ENCODE measurements at regions not wholly inside any gene's neighbourhood (a gene's known extent, or its start where the extent isn't known, plus 50 kb on each side); places are given as distances from the start of the nearest gene placed in this dataset.
"Not testable (repeated sequence)": the region's sequence is repeated elsewhere in the genome, so short reads cannot be mapped to it uniquely, and the experiment has no call there.

DNA sequence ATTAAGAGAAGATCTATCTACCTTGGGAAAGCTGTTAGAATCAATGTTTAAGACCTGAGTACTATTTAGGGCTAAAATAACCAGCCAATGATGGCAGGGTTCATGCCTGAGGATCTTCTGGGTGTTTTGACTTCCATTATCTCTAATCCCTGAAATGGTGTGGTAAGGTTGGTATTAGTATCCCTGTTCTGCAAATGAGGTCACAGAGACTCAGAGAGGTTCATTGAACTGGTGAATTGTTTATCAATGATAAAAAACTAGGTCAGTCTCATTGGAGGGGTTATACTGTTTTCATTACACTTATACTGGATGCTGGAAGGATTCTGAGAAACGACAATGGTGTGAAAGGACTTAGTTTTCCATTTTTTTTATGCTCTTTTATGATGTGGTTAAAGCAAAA, 264.8 kb downstream of the KLF5 start:
- DNase-seq, result no peak

- DNase-seq, result no peak
Observed at GRCh38 chr13:73321043-73321442, 262.2 kb downstream of the KLF5 start.

- no peak for DNase-seq
Observed at GRCh38 chr13:73317140-73317539, 258.3 kb downstream of the KLF5 start.

- DNase-seq, result no peak
Observed at GRCh38 chr13:73310366-73310765, 251.6 kb downstream of the KLF5 start.

DNA sequence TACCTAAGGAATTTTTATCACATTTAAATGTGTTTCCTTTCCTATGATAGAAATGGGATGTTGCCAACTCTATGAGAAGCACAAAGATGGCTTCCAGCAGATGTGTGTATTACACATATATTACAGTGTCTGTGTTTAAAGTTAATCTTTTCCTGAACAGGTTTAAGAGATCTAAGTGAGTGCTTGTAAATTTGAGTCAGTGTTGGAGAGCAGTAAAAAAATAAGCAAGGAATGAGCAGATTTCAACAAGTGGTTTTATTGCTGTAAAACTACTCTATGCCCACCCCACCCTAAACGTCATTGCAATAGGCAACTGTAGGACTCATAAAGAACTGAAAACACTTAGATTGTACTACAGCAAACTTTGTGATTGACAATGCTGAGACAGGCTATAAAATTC, 248.7 kb downstream of the KLF5 start:
- DNase-seq, result no peak

GRCh38 chr13:73306688-73307087, 247.9 kb downstream of the KLF5 start:
- no peak for DNase-seq

- DNase-seq, result no peak
Observed at GRCh38 chr13:73304442-73304841, 245.6 kb downstream of the KLF5 start.

DNA sequence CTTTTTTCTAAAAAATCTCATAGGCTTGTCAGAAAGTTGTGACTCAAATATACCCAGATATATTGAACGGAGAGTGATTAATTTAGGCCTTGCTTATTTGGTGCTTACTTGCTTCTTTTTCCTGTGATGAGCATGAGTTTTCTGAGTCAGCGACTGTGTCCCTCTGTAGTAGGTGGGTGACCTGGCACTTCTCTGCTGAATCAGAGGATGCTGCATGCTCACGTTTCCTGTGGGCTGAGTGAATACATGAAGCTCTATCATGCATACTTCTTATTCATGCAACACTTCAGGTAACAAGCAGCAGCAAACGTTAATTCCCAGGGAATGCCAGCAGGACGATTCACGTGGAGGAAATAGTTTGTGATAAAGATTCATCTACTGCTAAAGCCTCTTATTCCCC, 245.0 kb downstream of the KLF5 start:
- no peak for DNase-seq

- not testable (repeated sequence) for DNase-seq
Observed at GRCh38 chr13:73301622-73302021, 242.8 kb downstream of the KLF5 start.

DNA sequence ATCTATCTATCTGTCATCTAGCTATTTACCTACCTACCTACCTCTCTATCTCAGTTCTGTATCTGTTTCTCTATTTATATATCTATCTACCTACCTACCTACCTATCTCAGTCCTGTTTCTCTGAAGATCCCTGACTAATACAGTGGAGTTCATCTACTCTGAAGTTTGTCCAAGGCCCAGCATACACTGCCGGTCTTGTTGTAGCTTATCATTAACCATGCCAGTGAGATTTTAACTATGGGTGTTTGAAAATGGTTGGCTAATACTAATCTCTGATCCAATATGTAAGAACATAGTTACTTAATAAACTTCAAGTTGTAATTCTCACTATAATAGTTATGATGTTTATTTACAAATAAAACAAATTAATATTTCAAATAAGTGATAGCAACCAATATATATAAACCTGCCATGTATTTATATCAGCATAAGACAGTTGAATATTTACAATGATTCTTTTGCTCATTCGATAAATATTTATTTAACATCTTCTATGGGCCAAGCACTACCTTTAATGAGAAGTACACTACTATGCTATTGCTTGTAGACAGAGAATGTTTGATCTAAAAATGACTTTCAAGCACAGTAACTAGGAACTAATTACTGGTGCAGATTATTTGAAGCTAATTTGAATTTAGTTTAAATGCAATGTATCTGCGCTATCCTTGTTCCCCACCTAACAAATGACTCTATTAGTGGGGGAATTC, 242.1 kb downstream of the KLF5 start:
- DNase-seq, result no peak

GRCh38 chr13:73299787-73300186, 241.0 kb downstream of the KLF5 start:
- DNase-seq, result no peak

DNA sequence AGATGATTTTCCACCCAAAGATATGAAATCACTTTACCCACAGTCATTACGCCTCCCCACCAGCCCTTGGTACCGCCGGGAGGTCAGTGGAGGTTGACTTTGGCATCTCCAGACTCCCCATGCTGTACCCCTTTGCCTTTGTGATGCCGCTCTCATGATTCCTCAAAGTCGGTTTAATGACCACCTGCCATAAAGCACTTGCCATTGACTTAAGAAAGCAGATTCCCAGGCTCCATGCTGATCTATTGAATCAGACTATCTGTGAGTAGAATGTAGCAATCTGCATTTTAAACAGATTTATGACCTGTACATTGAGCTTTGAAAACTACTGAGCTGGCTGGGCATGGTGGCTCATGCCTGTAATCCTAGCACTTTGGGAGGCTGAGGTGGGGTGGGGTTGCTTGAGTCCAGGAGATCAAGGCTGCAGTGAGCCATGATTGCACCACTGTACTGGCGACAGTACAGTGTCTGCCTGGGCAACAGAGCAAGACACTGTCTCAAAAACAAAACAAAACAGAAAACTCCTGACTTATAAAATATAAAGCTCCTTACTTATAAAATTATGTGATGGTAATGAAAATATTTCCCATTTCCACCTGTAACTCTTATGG, 235.2 kb downstream of the KLF5 start:
- DNase-seq, result no peak

- no peak for DNase-seq
Observed at GRCh38 chr13:73292127-73292526, 233.3 kb downstream of the KLF5 start.

DNA sequence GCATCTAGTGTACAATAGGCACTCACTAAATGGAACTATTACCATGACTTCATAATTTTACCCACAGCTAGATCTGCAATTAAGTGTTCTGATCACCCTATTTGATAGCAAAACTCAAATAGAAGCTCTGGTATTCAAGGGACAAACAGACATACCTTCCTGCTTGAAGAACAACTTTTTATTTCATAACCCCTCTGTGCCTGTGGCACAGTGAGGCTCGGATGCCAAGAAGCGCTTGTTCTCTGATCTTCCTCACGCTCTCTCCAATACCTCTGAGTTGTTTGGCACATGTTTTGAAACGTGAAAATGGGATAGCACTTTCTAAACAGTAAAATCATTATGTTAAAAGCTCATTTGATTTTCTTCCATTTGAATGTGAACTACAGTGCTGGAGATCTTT, 232.0 kb downstream of the KLF5 start:
- DNase-seq, result no peak

DNA sequence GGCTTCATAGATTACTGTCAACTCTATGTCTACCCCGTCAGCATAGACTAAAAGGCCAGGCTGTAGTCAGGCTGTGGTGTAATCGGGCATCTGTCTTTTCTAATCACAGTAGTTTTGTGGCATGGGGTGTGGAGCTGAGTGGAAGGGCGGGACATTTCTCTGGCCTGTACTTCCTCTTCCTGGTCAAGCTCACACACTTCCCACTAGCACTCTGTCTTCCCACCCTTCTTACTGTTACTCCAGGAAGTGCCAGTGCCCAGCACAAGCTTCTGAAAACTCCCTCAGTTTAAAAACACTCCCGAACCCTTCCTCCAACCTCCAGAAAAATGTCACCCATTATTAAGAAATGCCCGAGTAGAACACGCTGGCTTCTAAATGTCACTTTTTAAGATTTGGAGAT, 229.8 kb downstream of the KLF5 start:
- no peak for DNase-seq

GRCh38 chr13:73287831-73288230, 229.0 kb downstream of the KLF5 start:
- DNase-seq, result no peak

GRCh38 chr13:73286942-73287620, 228.3 kb downstream of the KLF5 start:
- no peak for DNase-seq

DNA sequence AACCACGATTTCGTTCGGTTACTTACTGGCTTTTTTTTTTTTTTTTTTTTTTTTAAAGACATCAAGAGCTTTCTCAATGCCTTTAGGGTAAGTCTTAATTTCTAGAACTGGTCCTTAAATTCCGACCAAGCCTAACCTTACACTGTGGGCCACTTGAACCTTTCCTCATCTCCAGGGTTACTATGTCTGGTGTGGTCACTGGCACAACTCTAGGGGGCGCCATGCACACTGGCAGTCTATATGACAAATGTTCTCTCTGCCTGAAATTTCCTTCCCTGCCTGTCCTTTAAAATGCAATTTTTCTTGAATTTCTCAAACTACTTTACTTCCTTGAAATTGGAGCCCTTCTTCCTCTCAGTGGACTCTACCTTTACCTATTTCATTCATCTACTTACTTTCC, 227.4 kb downstream of the KLF5 start:
- no peak for DNase-seq

GRCh38 chr13:73284081-73284874, 225.5 kb downstream of the KLF5 start:
- DNase-seq, result no peak

DNA sequence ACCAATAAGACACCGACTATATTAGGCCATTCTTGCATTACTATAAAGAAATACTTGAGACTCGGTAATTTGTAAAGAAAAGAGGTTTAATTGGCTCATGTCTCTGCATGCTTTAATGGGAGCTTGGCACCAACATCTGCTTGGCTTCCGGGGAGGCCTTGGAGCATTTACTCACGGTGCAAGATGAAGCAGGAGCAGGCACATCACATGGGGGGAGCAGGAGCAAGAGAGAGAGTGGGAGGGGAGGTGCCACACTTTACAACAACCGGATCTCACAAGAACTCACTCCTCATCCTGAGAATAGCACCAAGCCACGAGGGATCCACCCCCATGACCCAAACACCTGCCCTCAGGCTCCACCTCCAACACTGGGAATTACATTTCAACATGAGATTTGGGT, 224.8 kb downstream of the KLF5 start:
- no peak for DNase-seq

GRCh38 chr13:73281746-73282145, 222.9 kb downstream of the KLF5 start:
- no peak for DNase-seq

DNA sequence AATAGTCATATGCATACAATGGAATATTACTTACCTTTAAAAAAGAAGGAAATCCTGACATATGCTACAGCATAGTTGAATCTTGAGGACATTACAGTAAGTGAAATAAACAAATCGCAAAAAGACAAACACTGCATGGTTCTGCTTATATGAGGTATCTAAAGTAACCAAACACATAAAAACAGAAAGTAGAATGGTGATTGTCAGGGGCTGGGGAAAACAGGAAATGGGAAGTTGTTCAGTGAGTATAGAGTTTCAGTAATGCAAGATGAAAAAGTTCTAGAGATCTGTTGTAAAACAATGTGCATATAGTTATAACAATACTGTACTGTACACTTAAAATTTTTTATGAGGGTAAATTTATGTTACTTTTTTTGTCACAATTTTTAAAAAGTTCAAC, 219.4 kb downstream of the KLF5 start:
- DNase-seq, result no peak

DNA sequence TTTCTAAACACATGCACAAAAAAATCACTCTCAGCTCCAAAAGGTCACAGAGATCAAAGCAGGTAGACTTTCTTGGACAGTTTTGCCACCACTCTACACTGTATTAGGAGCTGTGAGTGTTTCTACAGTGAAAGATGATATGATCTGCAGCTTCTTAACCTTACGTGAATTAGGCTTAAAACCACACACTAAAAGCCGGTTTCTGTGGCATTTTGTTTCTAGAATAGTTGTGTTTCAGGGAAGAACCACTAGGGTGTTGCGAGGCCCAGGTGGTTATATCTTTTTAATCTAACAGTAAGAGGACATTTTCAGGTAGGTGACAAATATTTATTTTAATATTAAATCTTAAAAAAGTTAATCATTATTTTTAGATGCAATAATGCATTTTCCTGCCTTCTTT, 216.4 kb downstream of the KLF5 start:
- DNase-seq, result no peak

DNA sequence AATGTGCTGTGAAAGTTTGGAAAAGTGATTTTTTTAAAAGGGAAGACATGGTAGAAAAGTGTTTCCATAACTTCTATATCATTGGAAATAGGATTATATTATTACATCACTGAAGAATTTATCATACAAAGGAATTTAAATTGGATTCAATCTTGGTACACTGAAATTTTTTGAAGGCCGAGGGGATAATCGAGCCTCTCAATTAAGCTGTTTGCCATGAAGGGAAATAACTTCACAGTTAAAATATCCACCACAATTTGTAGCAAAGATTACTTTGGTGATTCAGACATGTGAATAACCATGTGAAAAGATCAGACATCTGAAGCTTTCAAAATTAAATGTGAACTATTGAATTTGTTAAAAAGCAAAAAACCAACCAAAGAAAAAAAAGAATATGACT, 215.3 kb downstream of the KLF5 start:
- no peak for DNase-seq

All from DMS79 (cell line).